Chondrocyte (in vitro differentiated cells): ENCODE measurements at regions not wholly inside any gene's neighbourhood (a gene's known extent, or its start where the extent isn't known, plus 50 kb on each side); places are given as distances from the start of the nearest gene placed in this dataset.

ENCODE experiments used
- DNase-seq: peaks from one replicate; pipeline ENCODE4 v3.0.0; 2021; ENCODE audit warnings: mixed read lengths, low spot score
- H3K27ac Mint-ChIP-seq: one replicate; pipeline ENCODE4 v1.8.0; 2021; ENCODE audit warnings: mild to moderate bottlenecking, moderate library complexity, mixed read lengths; ENCODE audit not compliant: unreplicated experiment
- H3K27me3 Mint-ChIP-seq: 2 replicates; pipeline ENCODE4 v1.8.0; 2021; ENCODE audit warnings: low read depth, mixed read lengths
- H3K36me3 Mint-ChIP-seq: 2 replicates; pipeline ENCODE4 v1.8.0; 2021; ENCODE audit warnings: low read depth, mixed read lengths
- H3K4me1 Mint-ChIP-seq: 2 replicates; pipeline ENCODE4 v1.8.0; 2021; ENCODE audit warnings: low read depth, mild to moderate bottlenecking, mixed read lengths
- H3K4me3 Mint-ChIP-seq: one replicate; pipeline ENCODE4 v1.8.0; 2021; ENCODE audit warnings: mild to moderate bottlenecking, moderate library complexity, mixed read lengths; ENCODE audit not compliant: unreplicated experiment
- H3K9me3 Mint-ChIP-seq: 2 replicates; pipeline ENCODE4 v1.8.0; 2021; ENCODE audit warnings: low read depth, mixed read lengths
- CTCF ChIP-seq: fragments of 200-600 bp; sonication (generic); IDR thresholded peaks from 2 replicates; pipeline ENCODE4 v1.5.0; 2021; ENCODE audit warnings: antibody characterized with exemption, mild to moderate bottlenecking, moderate library complexity

- H3K27ac Mint-ChIP-seq: no peak overlapping the region
- H3K4me3 Mint-ChIP-seq: no peak overlapping the region
- no peaks in the 10 kb centered on the region for H3K36me3 Mint-ChIP-seq
- no peaks in the 10 kb centered on the region for H3K9me3 Mint-ChIP-seq
- no peak for DNase-seq
- TF ChIP-seq CTCF: no peak
- peaks cover 5% of the 10 kb centered on the region for H3K27me3 Mint-ChIP-seq
- H3K4me1 Mint-ChIP-seq: no peaks in the 10 kb centered on the region
Measured at GRCh38 chr2:8236391-8236790, 445.5 kb upstream of the ID2 start.

- Mint-ChIP-seq H3K4me1 (no peaks in the 10 kb centered on the region), H3K27ac (no peak overlapping the region), H3K4me3 (no peak overlapping the region), H3K27me3 (peaks cover 5% of the 10 kb centered on the region), H3K9me3 (peaks cover 4% of the 10 kb centered on the region), H3K36me3 (no peaks in the 10 kb centered on the region)
- no peak for DNase-seq
- no peak for TF ChIP-seq CTCF
Measured at GRCh38 chr2:8238521-8239230, 443.2 kb upstream of the ID2 start.

GRCh38 chr2:8239531-8240088 is 442.2 kb upstream of the ID2 start:
- no peak for DNase-seq
- no peak for TF ChIP-seq CTCF
- Mint-ChIP-seq H3K36me3 (no peaks in the 10 kb centered on the region), H3K27ac (no peak overlapping the region), H3K4me1 (no peaks in the 10 kb centered on the region), H3K4me3 (no peak overlapping the region), H3K9me3 (peaks cover 9% of the 10 kb centered on the region), H3K27me3 (peaks cover 5% of the 10 kb centered on the region)

- H3K27me3 Mint-ChIP-seq: peaks cover 3% of the 10 kb centered on the region
- H3K4me1 Mint-ChIP-seq: no peaks in the 10 kb centered on the region
- no peak overlapping the region for H3K27ac Mint-ChIP-seq
- peaks cover 9% of the 10 kb centered on the region for H3K9me3 Mint-ChIP-seq
- DNase-seq: no peak
- TF ChIP-seq CTCF: no peak
- no peak overlapping the region for H3K4me3 Mint-ChIP-seq
- no peaks in the 10 kb centered on the region for H3K36me3 Mint-ChIP-seq
Measured at GRCh38 chr2:8241317-8241716, 440.5 kb upstream of the ID2 start.

GRCh38 chr2:8242739-8243138 is 439.1 kb upstream of the ID2 start:
- H3K36me3 Mint-ChIP-seq: no peaks in the 10 kb centered on the region
- H3K4me3 Mint-ChIP-seq: no peak overlapping the region
- H3K9me3 Mint-ChIP-seq: peaks cover 9% of the 10 kb centered on the region
- H3K4me1 Mint-ChIP-seq: peaks cover 7% of the 10 kb centered on the region
- TF ChIP-seq CTCF: no peak
- DNase-seq: no peak
- H3K27ac Mint-ChIP-seq: no peak overlapping the region
- no peaks in the 10 kb centered on the region for H3K27me3 Mint-ChIP-seq
